GM21717 (cell line): ENCODE measurements at regions not wholly inside any gene's neighbourhood (a gene's known extent, or its start where the extent isn't known, plus 50 kb on each side); places are given as distances from the start of the nearest gene placed in this dataset.
"Not testable (repeated sequence)": the region's sequence is repeated elsewhere in the genome, so short reads cannot be mapped to it uniquely, and the experiment has no call there.

Experiments used
- ATAC-seq: cut with Tn5 transposase; IDR thresholded peaks from one replicate; pipeline ENCODE4 v1.9.1; 2021; ENCODE audit warnings: mild to moderate bottlenecking, moderate library complexity; ENCODE audit not compliant: unreplicated experiment

DNA sequence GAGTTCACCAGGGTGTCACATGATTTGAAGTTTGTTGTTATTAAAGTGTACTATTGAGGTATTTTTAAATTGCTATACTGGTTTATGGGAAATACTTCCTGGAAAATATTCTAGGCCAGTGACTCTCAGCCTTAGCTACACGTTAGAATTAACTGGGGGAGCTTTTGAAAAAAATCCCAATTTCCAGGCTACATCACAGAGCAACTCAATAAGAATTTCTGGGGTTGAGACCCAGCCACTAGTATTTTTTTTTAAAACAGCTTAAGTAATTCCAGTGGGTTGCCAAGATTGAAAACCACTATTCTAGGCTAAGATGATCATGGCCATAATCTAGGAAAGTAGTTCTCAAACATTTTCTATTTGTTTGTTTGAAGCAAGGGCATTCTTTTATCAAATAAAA, 142.9 kb upstream of the GRIA1 start:
- no peak for ATAC-seq

DNA sequence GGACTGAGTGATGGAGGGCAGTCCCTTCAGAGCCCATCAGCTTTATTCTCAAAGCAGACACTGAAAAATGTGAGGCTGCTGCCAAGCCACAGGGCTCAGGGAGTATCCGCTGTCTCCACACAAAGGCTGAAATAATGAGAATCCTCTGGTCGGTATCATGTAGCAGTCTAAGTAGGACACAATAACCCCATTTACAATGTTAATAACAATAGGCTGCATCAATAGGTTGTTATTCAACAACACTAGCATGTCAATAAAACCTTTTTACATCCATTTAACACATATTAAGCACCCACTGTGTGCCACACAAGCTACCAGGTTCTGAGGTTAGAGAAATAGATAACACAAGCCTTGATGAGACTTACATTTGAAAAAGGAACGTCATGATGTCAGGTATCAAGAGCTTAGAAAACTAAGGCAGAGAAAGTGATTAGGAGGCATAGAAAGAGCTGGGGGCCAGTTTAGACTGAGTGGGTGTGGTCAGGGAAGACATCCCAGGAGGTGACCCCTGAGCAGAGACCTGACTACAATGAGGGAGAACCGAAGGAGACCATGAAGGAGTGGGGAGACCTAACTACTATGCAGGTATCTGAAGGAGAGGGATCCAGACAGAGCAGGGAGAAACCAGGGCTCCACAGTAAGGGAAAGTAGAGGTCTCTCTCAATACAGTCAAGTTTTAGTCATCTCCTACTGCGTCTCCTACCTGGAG, 140.1 kb upstream of the GRIA1 start:
- ATAC-seq, result no peak

DNA sequence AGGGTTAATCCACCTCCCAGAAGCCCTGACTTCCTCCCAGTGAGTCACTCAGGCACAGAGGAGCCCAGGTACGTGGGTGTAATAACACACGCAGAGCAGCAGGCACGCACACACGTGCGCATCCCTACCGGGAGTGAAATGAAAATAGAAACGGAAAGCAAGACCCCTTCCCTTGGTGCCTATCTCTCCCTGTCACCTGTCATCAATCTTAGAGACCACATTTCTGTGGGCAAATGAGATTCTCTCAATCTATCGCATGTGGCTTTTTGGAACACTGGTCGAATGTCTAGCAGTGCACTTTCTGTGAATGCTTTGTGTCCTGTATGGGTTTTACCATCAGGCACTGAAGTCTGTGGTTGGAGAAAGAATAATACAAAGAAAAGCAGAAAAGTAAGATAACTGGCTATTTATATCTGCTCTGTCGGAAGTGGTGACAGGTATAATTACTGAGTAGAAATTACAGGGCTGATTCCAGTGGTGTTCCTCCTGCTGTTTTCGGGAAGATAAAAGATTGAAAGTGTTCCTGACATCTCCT, 137.7 kb upstream of the GRIA1 start:
- ATAC-seq, result peak; percentile 84

DNA sequence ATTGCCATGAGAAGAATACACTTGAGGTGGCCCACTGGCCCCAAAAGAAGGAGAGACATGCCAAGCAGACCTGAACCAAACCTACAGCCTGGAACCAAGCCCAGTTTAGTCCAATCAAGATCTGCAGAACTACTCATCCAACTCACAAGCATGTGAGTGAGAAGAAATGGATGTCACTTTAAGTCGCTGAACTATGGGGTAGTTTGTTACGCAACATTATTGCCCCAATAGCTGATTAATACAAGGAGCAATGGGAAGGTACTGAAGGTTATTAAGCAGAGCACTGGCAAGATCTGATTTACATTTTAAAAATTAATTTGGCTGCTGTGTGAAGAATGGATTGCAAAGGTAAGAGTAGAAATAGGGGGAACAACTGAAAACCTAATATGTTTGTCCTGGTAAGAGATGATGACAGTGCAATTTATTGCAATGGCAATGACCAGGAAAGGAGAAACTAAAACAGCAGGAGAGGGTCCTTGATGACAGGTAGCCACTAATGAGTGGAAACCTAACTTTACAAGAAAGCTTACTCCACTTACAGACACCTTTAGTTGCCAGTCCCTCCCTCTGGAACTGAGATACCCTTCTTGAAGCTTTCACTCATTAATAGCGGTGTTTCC, 132.9 kb upstream of the GRIA1 start:
- ATAC-seq, result no peak

DNA sequence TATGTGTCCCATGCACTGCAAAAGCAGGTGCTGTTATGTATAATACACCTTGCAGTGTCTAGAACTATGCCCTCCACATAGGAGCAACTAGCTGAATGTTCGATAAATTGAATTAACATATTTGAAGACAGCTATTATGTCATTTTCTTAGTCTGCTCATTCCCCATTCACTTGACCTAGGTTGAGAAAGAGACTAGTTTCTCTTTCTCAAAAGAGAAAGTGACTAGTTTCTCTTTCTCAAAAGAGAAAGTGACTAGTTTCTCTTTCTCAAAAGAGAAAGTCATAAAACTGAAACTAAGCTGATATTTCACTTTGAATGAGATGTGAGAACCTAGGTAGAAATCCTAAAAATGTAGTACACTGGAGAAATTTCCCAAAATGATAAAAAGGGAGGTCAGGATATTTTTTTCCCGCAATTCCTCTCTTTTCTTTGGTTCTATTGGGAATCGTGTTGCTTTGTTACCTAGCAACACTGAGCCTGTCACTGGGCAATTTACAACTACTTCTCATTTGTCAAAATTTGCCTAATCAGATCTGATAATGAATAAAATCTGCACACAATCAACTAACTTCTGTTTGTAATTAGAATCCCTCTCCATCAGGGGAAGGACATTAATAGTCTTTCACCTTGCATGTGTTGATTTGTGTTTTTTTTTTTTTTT, 132.0 kb upstream of the GRIA1 start:
- peak; percentile 83 for ATAC-seq

DNA sequence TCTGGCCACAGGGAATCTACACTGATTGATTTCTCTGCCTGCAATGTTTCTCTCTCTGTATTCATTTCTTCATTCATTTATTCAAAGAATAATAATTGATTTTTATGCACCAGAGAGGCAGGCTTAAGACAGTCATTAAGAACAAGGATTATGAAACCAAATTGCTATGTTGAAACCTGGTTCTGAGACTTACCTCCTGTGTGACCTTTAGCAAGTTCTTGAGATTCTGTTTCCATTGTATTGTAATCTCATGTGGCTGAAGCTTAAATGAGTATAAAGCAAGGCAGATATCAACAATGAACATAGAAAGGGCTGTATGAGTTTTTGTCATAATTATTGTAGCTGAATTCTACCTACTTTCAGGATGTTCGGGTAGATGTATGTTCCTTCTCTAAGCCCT, 129.6 kb upstream of the GRIA1 start:
- no peak for ATAC-seq

DNA sequence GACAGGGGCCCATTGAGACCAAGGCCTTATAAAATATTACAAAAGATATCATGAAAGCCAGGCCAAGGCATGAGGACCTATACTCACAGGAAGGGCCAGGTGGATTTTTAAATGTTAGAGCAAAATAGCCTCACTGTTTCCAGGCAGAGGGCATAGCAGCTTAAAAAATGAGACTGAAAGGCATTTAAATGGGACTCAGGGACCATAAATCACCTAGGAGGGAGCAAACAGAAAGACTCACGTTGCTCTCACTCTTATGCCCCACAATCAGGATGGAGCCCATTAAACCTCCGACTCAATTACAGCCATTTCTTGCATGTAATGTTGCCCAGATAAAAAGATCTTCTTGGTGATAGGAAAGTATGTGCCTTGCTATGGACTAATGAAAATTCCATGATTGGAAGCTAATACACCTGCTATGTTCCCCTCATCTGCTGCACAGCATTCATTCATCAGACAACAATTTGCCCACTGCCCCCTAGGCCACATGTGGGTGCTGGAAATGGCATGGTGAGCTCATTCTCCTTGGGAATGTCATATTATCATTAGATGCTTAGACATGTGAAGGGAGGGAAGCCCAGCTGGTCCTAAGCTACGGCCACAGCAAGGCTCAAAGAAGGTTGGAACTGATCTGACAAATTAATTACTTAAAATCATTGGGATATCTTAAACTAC, 128.6 kb upstream of the GRIA1 start:
- ATAC-seq, result no peak

DNA sequence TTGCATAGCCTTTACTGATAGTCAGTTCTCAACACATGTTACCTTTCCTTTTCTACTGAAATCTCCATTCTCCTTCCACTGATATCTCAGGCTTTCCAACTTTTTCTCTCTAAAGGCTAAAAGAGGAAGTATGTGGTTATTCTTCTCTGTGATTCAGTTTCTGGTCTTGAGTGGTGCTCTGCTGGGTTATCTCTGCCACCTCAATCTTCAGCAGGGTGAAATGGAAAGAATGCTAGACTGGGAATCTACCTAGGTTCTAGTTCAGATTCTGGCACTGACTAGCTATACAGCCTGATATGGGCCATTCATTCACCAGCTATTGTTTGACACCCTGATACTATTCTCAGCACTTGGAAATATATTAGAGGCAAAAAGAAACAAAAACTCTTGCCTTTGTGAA, 124.9 kb upstream of the GRIA1 start:
- ATAC-seq, result peak; percentile 77

DNA sequence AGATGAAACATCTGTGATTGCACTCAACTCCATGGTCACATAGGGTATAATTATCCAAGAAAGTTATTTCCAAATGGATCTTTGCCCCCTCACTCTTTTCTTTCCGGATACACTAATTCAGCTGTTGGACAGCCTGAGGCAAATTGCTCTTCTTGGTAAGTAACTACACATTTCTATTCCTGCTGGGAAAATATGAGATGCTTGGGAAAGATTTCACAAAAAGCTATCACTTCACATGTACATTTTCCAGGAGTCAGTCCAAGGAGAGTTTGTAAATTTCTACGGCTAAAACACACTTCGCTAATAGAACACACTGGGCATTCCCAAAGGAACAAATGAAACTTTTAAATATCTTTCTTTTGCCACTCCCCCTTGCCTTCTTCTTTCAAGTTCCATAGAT, 123.0 kb upstream of the GRIA1 start:
- no peak for ATAC-seq

DNA sequence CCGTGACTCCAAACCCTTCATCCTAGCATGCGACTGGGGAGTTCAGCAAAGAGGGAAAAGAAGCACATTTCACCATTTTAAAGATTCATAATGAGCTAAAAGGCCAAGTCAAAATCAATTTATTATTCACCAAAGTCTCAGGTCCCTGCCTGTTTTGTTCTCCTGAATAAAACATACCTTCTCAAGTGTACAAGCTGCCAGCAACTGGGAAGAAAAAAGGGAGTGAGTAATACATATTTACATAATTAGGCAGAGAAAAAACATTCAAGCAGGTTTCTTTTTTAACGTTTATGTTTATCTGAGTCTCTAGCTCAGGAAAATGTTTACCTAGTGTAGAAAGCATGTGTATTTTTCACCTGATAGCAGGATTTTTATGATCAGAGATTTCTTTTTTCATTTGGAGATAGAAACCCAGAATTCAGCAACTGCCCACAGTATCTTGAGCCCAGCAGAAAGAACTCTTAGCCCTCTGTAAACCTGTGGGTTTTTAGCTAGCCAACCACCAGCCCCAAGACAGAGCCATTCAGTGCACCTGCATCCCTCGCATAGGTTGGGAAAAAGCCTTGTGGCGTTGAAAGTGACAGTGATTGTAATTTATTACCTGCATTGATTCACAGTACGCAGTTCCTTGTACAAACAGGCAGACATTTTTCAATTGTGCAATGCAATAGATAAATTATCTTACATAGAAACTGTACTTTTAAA, 117.9 kb upstream of the GRIA1 start:
- no peak for ATAC-seq

DNA sequence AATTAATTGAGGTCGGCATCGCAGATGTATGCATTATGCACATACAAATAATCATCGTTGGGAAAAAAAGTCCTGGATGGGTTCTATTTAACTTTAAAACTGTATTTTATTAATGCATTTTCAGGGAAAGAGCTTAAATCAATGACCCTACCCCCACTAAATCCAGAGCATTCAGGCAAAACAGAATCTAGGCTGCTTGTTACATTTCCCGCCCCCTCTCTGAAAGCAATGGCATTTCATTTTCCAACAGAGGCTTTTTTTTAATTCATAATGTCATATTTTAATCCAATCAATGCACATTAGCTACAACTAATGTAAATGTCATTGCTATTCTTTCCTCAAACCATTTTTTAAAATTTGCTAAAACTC, 117.4 kb upstream of the GRIA1 start:
- ATAC-seq, result no peak

DNA sequence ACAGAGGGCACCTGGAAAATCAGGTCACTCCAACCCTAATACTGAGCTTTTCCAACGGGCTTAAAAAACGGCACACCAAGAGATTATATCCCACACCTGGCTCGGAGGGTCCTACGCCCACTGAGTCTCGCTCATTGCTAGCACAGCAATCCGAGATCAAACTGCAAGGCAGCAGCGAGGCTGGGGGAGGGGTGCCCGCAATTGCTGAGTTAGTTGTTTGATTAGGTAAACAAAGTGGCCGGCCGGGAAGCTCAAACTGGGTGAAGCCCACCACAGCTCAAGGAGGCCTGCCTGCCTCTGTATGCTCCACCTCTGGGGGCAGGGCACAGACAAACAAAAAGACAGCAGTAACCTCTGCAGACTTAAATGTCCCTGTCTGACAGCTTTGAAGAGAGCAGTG, 108.8 kb upstream of the GRIA1 start:
- ATAC-seq, result not testable (repeated sequence)

DNA sequence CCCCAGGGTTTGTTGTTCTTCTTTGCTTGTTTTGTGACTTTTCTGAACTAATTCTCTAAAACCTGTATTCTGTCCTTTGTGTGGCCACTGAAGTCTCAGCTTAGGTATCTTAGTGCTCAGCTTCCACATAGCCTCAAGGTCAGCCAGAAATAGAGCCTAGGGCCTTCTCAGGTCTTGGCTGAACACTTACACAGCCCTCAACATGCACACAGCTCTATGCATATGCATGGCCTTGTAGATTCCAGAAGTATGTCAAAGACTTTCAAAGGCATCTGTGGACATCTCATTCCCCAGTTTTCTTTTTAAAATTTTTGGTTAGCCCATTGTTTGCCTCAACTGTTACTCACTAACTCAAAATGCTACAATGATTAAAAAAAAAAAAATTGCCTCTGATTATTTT, 99.9 kb upstream of the GRIA1 start:
- ATAC-seq, result no peak

DNA sequence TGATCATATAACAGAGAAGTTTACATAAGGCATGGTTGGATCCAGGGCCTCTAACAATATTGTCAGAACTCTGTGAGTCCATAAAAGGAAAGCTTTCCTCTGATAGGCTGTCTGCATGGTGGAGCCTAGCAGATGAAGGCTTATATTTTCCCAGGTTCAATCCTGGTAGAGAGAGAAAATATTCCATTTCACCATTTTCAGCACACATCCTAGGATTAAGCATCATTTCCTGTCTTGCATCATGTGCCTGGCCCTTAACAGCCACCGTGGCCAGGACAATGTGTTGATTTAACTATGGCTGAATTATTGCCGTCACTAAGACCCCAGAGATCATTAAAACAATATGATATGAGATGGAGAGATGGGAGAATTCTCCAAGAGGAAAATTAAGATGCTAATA, 90.9 kb upstream of the GRIA1 start:
- ATAC-seq, result no peak

DNA sequence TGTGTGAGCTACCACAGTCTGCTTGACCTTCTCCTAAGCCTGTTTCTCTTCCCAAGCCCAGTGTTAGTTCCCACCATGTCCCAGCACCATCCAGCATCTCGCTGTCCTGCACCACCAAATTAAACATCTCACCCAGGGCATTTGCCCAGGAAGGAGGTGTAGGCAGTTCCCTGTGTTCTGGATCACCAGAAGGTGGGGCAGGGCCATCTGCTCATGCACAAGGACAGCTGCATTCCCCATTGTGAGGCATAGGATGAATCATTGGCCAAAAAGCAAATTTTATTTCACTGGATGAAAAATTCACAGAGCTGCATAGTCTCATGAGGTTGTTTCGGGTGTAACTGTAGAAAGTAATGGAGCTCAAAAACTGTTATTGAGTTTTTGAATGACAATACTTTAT, 89.5 kb upstream of the GRIA1 start:
- no peak for ATAC-seq

DNA sequence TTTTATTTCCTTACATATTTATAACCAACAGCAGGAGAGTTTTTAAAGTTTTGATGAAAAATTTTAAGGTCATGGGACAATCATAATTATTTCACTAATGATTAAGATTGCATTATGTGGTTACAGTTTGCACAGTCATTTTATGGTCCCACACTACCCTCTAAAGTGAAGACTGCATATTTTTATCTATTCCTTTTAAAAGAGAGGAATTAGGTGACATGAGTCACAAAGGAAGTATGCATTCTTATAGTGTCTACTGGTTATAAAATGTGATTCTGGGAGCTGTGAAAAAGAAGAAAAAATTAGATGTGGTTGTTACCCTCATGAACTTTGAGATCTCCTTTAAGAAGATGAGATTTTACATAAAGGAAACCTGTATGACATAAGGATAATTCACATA, 87.9 kb upstream of the GRIA1 start:
- no peak for ATAC-seq

DNA sequence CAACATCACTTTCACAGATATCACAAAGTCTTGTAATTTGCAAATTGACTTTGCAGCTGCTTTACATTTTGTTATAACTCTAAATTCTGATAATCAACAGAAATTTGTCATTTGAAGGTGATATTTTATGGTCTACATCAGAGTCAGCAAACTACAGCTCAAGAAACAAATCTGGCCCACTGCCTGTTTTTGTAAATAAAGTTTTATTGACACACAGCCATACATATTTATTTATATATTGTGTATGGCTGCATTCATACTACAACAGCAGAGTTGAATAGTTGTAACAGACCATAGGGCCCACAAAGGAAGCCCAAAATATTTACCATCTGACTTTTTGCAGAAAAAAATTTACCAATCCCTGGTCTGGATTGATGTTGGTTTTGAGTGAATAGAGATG, 87.0 kb upstream of the GRIA1 start:
- no peak for ATAC-seq

DNA sequence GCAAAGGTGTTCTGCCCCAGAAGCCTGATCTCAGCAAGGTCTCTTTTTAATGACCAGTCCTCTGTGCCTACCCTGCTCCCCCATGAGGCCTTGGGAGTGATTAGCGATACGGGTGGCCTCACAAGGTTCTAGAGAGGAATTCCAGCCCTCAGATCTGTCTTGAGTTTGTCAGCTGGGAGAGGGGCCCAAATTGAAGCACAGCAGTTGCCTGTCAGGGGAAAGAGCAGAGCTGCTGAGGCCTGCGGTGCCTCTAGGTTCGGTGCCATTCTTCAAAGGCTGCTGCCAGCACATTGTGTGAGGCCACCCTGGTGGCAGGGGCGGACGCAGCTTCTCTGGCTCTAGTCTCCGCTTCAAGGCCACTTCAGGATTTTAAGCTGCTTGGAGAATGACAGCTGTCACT, 85.7 kb upstream of the GRIA1 start:
- no peak for ATAC-seq

DNA sequence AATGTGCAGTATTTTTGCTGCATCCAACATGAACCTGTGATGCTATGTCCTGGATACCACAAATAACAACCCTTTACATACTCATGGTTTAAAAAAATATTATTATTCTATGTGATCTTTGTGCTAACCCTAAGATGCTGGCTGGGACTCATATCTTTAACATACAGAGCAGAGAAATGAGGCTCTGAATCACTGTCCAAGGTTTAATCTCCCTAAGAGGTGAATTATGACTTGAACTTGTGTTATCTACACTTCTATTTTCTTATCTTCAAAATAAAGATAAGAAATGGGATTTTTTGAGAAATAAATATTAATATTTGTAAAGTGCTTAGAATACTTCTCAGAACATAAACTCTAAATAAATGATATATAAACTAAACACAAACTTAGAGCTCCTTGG, 68.8 kb upstream of the GRIA1 start:
- ATAC-seq, result no peak

DNA sequence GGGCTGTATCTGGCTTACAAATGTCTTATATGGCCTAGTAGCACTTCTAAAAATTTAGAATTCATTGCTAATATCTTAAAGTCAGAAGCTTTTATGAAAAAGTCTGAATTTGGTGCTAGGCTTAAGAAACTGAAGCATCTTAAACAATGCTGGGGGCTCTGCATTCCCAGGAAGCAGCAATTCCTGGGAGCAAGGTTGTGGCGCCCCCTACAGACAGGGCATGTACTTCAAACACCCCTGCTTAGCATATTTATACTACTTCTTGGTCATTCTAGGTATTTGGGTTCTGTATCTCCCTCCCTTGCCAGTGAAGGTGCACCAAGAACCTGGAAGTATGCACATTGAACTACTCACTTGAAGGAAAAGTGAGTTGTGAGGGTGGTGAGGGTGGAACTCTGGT, 64.6 kb upstream of the GRIA1 start:
- no peak for ATAC-seq

DNA sequence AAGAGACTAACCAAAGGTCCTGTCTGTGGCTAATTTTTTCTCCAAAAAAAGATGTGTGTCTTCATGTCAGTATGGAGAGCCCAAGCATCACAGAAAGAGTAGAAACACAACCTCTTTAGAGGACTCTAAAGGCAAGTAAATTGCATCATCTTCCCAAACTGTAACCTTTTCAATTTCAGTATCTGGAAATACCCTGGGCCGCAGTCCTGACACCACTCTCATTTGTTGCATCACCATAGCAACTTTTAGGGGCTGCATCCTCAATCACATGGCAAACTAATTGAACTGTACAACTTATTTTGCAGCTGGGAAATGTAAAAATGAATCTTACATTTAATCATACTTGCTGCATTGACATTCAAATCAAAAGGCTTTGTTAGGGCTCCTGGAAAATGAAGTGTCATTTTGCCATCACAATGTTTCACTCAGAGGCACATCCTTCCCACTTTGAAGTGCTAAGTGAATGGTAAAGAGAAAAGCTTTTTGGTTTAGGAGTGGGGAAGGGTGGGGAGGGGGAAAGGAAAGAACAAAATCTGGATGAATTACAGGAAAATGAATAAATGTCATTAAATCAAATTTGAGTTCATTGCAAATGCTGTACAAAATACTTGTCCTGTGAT, 60.6 kb upstream of the GRIA1 start:
- peak; percentile 82 for ATAC-seq
